ENCODE measurements at regions not wholly inside any gene's neighbourhood (a gene's known extent, or its start where the extent isn't known, plus 50 kb on each side); places are given as distances from the start of the nearest gene placed in this dataset.

GRCh38 chr2:53268626-53269025, 499.0 kb upstream of the CHAC2 start:
- no peak overlapping the region for H3K4me3 ChIP-seq (ENCODE audit: low read depth, low read length)
- TF ChIP-seq, protein P1, sequence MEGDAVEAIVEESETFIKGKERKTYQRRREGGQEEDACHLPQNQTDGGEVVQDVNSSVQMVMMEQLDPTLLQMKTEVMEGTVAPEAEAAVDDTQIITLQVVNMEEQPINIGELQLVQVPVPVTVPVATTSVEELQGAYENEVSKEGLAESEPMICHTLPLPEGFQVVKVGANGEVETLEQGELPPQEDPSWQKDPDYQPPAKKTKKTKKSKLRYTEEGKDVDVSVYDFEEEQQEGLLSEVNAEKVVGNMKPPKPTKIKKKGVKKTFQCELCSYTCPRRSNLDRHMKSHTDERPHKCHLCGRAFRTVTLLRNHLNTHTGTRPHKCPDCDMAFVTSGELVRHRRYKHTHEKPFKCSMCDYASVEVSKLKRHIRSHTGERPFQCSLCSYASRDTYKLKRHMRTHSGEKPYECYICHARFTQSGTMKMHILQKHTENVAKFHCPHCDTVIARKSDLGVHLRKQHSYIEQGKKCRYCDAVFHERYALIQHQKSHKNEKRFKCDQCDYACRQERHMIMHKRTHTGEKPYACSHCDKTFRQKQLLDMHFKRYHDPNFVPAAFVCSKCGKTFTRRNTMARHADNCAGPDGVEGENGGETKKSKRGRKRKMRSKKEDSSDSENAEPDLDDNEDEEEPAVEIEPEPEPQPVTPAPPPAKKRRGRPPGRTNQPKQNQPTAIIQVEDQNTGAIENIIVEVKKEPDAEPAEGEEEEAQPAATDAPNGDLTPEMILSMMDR (IDR thresholded peaks at IDR 0.05; ENCODE audit: low read depth, low read length): no peak

DNA sequence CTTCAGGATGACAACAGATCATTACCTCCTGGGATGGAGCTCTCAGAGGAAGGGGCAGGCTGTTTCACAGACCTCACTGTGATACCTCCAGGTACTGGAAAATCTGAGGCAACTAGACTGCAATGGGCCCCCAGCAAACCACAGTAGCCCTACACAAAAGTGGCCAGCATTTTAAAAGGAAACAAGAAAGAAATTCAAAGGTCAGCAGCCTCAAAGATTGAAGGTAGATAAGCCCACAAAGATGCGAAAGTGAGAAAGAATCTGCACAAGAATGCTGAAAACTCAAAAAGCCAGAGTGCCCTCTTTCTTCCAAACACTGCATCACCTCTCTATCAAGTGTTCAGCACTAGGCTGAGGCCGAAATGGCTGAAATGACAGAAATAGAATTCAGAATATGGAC, 499.5 kb upstream of the CHAC2 start:
- H3K4me3 ChIP-seq (ENCODE audit: low read depth, low read length): no peak overlapping the region
- TF ChIP-seq, protein P1 (IDR thresholded peaks at IDR 0.05; ENCODE audit: low read depth, low read length): no peak

DNA sequence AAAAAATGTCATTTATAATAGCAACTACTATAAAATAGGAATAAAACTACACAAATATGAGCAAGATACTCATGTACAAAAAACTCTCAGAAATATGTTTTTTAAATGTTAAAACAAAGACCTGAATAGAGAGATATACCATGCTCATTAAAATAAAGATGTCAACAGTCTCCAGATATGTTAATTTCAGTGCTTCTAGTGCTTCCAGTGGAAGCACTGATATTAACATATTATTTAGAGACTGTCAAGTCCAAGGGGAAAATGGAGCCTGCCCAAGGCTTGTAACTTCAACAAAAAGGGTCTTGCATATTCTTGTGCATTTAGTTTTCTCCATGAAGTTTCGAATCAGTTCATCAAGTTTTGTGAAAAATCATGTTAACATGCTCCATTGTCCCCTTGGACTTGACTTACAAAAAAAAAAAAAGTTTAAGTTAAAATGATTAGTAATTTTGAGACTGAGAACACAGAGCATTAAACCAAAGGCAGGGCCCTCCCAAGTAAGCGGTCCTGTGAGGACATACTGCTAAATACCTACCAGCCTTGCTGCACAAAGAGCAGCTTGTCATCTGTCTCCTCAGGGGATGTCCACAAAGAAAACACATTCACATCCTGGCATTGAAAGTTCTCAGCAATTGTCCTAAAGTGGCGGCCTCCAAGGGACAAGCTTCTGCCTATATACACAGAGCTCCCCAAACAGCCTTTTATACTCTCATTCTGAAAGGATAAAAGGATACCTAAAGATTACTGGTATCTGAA, 501.9 kb upstream of the CHAC2 start:
- TF ChIP-seq, protein P1 (IDR thresholded peaks at IDR 0.05; ENCODE audit: low read depth, low read length): no peak

GRCh38 chr2:53260568-53260967, 507.0 kb upstream of the CHAC2 start:
- no peak overlapping the region for H3K4me3 ChIP-seq (ENCODE audit: low read depth, low read length)
- TF ChIP-seq, protein P1 (IDR thresholded peaks at IDR 0.05; ENCODE audit: low read depth, low read length): no peak

More for the DNA sequence above, 501.9 kb upstream of the CHAC2 start:
- no peak overlapping the region for H3K4me3 ChIP-seq (ENCODE audit: low read depth, low read length)

DNA sequence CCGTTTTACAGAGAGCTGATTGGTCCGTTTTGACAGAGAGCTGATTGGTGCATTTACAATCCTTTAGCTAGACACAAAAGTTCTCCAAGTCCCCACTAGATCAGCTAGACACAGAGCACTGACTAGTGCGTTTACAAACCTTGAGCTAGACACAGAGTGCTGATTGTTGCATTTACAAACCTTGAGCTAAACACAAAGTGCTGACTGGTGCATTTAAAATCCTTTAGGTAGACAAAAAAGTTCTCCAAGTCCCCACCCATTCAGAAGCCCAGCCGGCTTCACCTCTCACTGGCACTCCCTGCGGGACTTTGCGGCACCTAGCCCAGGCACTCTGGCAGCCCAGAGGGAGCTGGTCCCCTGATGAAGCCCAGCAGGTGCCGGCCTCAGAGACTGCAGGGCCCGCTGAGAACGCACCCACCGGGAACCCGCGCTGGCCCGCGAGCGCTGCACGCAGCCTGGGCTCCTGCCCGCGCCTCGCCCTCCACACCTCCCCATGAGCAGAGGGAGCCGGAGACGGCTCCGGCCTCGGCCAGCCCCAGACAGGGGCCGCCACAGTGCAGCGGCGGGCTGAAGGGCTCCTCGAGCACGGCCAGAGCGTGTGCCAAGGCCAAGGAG, 508.1 kb upstream of the CHAC2 start:
- TF ChIP-seq, protein P1 (IDR thresholded peaks at IDR 0.05; ENCODE audit: low read depth, low read length): no peak
- H3K4me3 ChIP-seq (ENCODE audit: low read depth, low read length): no peak overlapping the region

DNA sequence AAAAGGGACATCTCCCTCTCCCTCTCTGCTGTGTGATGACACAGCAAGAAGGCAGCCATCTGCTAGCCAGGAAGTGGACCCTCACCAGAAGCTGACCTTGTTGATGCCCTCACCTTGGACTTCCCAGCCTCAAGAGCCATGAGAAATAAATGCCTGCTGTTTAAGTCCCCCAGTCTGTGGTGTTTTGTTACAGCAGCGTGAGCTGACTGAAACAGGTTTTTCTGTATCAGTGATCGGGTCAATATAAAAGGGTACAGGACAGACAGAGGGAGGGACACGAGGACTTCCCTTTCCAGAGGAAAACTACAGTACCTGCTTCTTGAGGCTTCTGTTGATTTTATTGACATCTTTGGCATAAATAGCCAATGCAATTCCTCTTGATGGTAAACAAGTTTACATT, 510.3 kb upstream of the CHAC2 start:
- TF ChIP-seq, protein P1 (IDR thresholded peaks at IDR 0.05; ENCODE audit: low read depth, low read length): no peak

DNA sequence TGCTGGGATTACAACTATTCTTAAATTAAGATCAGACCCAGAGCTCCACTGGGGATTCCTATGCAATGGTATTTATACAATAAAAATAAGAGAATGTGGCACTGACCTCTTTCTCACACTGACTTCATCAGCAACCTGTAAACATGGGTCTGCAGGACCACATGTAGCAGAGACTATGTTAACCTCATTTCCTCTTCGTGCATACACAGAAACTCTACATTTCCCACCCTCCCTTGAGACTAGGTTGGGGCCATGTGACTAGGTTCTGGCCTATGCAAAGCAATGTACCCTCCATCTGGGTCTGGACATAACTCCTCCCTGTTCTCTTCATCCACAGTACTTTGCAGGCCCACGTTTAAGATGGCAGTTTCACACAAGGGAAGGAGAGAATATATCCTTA, 514.4 kb upstream of the CHAC2 start:
- TF ChIP-seq, protein P1 (IDR thresholded peaks at IDR 0.05; ENCODE audit: low read depth, low read length): no peak
- no peak overlapping the region for H3K4me3 ChIP-seq (ENCODE audit: low read depth, low read length)

More for the DNA sequence above, 510.3 kb upstream of the CHAC2 start:
- H3K4me3 ChIP-seq (ENCODE audit: low read depth, low read length): no peak overlapping the region
